Inferior parietal cortex (tissue), 1 donor: ENCODE measurements at regions not wholly inside any gene's neighbourhood (a gene's known extent, or its start where the extent isn't known, plus 50 kb on each side); places are given as distances from the start of the nearest gene placed in this dataset.
"Not testable (repeated sequence)": the region's sequence is repeated elsewhere in the genome, so short reads cannot be mapped to it uniquely, and the experiment has no call there.

ENCODE experiments used
- DNase-seq: peaks from one replicate; pipeline ENCODE4 v3.0.0-alpha.2; 2016; ENCODE audit errors: extremely low spot score

- DNase-seq = no peak
These were observed 319.3 kb upstream of the PPARGC1A start for GRCh38 chr4:24209131-24209530.

DNA sequence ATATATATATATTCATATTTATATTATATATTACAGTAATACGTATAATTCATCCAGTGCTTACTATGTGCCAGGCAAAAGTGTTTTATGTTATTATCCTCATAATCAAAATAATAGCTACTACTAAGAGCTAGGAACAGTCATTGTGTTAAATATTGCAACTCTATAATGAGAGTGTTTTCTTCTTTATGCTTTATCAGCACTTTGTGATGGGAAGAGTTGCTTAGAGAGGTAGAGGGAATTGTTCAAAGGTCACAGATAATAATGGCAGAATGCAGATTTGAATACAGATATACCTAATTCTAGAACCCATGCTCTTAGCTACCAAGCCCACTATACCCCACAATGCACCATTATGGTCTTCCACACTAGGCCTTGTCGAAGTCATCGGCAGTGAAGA, 318.8 kb upstream of the PPARGC1A start:
- no peak for DNase-seq

DNA sequence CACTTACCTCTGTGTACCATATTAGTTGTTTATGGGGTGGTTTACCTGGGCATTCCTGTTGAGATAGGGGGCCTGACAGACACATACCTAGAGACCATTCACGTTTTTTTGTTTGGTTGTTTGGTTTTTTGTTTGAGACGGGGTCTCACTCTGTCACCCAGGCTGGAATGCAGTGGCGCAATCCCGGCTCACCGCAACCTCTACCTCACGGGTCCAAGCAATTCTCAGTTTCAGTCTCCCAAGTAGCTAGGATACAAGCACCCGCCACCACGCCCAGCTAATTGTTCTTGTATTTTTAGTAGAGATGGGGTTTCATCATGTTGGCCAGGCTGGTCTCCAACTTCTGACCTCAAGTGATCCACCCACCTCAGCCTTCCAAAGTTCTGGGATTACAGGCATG, 314.9 kb upstream of the PPARGC1A start:
- DNase-seq = not testable (repeated sequence)

DNA sequence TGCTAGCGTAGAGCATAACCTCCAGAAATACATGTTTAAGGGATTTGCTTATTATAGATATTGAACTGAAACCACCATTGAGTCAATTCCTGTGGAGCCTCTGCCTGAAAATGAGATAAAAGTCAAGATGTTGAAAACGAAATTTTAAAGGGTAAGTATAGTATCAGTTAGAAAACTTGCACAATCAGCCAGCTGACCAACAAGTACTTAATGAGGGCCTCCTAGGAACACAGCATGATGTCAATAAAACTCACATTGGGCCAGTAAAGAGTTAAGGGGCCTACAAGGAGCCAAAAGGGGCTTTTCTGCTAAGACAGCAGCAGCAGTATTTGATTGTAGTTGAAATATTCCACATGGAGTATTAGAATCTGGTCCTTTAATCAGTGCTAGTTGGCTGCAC, 314.1 kb upstream of the PPARGC1A start:
- no peak for DNase-seq

- no peak for DNase-seq
These were observed 312.7 kb upstream of the PPARGC1A start for GRCh38 chr4:24202579-24202978.

DNA sequence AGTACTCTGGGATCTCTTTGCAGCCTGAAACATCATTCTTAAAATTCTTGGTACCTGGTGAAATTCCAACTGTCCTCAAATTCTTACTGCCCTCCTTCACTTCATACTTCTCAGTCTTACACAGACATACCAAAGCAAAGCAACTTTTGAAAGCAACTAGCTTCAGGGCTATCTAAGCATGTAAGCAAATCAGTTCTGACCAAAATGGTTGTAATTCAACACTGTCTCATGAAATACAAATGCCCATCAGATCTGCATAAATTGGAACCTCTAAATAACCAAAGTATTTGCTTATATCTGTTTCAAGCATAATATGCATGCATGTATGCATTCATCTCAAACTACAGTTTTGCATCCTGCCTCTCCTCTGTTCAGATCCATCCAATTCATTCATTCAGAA, 308.1 kb upstream of the PPARGC1A start:
- no peak for DNase-seq

- DNase-seq = no peak
These were observed 306.9 kb upstream of the PPARGC1A start for GRCh38 chr4:24196785-24197184.

DNA sequence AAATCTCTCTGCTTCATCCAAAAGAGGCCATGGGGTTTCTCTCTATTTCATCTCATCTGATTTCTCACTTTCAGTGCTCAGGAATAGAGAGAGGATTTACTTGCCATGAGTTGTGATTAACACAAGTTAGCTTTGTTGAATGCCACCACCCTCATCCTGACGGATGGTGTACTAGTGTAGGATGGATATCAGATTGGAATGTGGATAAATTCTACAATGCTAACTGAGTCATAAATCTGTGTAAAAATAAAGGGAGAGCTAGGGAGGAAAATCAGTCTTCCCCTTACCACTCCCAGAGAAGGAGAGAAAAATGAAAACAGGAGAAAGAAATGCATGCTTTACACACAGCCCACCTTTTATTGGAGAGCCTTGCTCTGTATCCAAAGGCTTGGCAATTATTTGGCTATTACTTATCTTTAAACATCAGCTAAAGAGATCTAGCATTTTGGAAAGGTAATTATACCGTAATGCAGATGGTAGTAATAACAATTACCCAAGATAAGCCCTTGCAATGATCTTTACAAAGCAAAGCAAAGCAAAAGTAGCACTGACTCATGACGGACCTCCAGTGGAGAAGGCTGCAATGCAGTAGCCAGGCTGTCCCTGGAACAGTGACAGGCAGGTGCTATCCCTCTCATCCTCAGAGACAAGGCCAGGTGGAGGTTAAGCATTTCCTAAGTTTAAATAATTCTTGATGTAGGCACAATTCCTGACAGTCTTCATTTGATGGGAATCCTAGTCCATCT, 306.3 kb upstream of the PPARGC1A start:
- no peak for DNase-seq

GRCh38 chr4:24192018-24192641, 302.3 kb upstream of the PPARGC1A start:
- DNase-seq = no peak

DNA sequence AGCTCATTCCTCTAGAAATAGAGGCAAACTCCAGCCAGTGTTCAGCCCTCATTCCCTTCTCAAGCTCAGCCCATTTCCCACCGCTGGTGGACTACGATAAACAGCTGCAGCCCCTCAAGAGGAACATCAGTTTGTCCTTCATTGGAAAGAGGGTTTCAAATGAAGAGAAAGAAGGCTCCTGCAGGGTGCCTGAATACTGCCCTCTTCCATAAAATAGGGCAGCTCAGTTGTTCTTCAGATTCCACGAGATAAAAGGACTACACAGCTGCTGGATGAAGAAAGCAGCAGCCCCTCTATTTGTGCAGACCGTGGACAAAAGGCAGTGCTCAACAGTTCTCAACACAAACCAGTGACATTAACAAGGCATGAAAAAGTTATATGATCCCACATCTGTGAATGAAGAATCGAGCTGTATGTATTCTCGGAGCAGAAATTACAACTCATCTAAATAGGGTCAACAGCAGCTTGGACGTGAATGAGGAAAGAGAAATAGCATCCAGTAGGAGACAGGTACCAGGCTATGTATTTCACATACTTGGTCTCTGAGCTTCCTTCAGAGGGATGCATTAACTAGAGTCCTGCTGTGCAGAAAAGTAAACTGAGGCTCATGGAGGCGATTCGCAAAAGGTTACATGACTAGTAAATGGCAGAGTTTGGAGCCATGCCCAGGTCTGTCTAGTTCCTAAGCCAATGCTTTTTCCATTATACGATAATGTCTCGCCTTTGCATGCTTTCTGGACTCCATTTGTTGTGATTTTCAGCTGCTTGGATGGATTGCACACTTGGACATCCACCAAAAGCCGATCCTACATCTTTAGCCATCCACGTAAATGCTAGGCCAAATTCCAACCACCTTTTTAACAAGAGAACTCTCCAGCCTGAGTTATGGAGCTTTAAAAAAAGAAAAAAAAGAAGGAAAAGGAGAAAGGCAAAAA, 301.2 kb upstream of the PPARGC1A start:
- no peak for DNase-seq

DNA sequence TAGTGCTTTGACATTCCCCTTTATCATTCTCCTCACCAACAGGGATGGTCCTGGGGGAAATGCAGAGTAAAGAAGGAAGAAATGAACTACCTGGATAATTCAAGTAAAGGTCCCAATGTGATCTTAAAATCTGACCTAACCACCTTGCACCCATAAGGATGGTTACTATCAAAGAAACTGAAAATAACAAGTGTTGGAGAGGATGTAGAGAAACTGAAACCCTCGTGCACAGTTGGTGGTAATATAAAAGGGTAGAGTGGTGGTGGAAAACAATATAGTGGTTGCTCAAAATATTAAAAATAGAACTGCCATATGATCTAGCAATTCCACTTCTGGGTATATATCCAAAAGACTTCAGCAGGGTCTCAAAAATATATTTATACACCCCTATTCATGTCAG, 298.6 kb upstream of the PPARGC1A start:
- no peak for DNase-seq

GRCh38 chr4:24186466-24186865, 296.6 kb upstream of the PPARGC1A start:
- DNase-seq = no peak

GRCh38 chr4:24181005-24181404, 291.2 kb upstream of the PPARGC1A start:
- no peak for DNase-seq

- no peak for DNase-seq
These were observed 290.7 kb upstream of the PPARGC1A start for GRCh38 chr4:24180586-24180985.

DNA sequence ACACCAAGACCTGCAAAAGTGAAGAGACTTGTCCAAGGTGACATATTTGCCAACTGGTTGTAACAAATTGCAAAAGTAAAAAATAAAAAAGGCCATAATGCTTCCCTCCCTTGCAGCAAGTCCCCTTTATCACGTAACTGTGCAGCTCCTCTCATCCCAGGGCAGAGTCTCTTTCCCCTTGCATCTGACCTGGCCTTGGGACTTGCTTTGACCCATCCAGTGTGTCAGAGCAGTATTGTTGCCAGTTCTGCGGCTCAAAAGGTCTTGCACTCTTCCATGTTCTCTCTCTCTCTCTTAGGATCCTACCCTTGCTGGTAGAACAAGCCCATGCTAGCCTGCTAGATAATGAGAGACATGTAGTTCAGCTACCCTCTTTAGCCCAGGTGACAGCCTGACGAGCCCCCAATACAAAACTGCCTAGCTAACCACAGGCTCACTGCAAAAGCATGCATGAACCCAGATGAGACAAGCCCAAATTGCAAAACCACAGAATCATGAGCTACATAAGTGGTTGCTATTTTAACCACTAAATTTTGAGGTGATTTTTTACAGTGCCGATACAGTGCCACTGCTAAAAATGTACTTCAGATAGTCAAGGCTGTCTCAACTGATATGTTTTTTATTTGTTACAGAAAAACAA, 289.5 kb upstream of the PPARGC1A start:
- DNase-seq = no peak

GRCh38 chr4:24177443-24177842, 287.6 kb upstream of the PPARGC1A start:
- DNase-seq = not testable (repeated sequence)

GRCh38 chr4:24175707-24176106, 285.9 kb upstream of the PPARGC1A start:
- no peak for DNase-seq

DNA sequence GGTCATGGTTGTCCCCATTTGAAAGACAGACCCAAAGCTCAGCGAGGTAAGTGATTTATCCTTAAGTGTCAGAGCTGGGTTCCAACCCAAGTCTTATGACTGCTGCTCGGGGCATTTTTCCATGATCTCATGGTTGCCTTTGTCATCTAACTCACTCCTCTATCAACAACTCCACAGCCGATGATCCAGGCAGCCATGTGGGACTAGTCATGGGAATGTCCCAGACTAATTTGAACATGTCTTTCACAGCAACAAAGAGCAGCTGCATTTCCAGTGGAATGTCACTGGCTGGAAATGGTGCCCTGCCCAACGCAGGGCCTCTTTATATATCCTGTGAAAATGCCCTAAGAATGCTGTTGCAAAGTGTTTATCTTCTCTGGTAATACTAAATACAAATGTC, 284.8 kb upstream of the PPARGC1A start:
- DNase-seq = no peak

DNA sequence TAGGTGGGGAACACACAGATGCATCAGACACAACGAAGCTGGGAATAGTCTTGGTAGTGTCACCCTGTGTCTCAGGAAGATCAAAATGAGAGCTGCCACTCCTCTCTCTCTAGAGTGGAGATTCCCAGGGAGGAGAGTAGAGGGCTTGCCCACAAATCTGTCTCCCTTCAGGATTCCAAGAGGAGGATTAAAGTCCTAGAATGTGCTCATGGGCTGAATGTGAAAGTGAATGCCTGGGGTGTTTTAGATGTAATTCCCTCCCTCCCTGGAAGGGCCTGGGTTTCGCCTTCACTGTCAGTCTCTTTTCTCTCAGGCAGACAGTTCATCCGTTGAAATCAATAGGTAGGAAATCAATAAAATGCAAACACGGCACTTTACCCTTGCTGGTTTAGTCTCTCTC, 282.6 kb upstream of the PPARGC1A start:
- no peak for DNase-seq

DNA sequence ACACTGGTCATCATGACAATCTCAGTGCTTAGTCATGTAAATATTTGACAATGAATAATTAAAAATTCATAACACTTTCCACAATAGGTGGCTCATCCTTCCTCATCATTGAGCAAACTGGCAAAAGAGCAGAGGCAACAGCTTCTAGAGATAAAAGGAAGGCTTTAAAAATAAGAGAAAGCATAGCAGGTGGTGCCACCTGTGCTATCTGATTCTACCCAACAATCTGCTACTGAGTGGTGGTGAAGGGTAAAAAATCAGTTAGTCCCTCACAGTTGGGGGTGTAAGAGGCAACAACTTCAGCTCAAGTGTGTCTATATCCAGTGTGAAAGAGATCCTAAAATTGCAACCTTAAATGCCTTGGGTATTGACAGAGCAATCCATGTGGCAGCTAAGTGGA, 280.1 kb upstream of the PPARGC1A start:
- no peak for DNase-seq

DNA sequence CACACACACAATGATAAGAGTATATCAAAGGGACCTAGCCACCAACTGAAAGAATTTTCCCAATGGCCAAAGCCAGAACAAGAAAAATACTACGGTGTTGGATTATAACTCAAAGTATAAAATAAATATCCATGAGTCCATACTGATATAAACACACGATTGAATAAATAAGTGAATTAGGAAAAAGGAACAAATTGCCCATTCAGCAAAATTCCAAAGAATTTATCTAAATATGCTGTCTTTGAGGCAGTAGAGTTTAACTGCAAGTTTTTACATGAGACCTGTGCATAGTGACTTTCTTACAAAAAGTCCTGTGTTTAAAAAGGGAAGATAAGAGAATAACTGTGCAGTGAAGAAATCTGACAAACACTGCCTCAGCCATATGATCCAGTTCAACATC, 278.8 kb upstream of the PPARGC1A start:
- DNase-seq = no peak

DNA sequence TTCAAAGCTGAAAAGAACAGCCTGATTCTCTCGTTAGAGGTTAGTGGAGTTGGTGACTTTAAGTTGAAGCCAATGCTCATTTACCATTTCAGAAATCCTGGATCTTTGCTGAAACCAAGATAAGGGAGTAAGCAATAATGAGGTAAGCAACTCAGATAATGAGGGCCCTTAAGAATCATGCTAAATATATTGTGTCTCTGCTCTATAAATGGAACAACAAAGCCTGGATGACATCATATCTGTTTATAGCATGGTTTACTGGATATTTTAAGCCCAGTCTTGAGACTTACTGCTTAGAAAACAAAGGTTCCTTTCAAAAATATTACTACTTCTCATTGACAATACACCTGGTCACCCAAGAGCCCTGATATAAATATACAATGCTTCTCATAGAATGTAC, 276.7 kb upstream of the PPARGC1A start:
- no peak for DNase-seq
